Lung (tissue), 11 donors: ENCODE measurements at regions not wholly inside any gene's neighbourhood (a gene's known extent, or its start where the extent isn't known, plus 50 kb on each side); places are given as distances from the start of the nearest gene placed in this dataset.

ENCODE experiments used
- ATAC-seq: fragments of 200-7000 bp; cut with Tn5 transposase; one replicate; pipeline ENCODE4 v1.9.1; 2020; ENCODE audit warnings: moderate number of reproducible peaks; ENCODE audit not compliant: insufficient read depth, low FRiP score
- DNase-seq, 3 donors: peaks; one replicate each; pipeline ENCODE4 v3.0.0-alpha.2; 2013 to 2017
- H3K27ac ChIP-seq, 2 donors: one replicate each; pipeline ENCODE4 v1.5.1; 2013; ENCODE audit warnings: mild to moderate bottlenecking in 2 of 2, moderate library complexity in 2 of 2, control low read depth in 1 of 2, inconsistent platforms in 1 of 2, low read depth in 1 of 2, low read length in 1 of 2
- H3K27me3 ChIP-seq, 3 donors: one replicate each; pipeline ENCODE4 v1.5.1; 2013; ENCODE audit warnings: low read length in 2 of 3; ENCODE audit not compliant: control insufficient read depth in 3 of 3, insufficient read depth in 3 of 3
- H3K36me3 ChIP-seq, 4 donors: one replicate each; pipeline ENCODE4 v1.5.1; 2013; ENCODE audit warnings: low read length in 4 of 4, mild to moderate bottlenecking in 1 of 4, moderate library complexity in 1 of 4; ENCODE audit not compliant: control insufficient read depth in 4 of 4, insufficient read depth in 4 of 4
- H3K4me1 ChIP-seq, 5 donors: one replicate each; pipeline ENCODE4 v1.5.1; 2013; ENCODE audit warnings: low read length in 5 of 5, mild to moderate bottlenecking in 2 of 5, moderate library complexity in 1 of 5; ENCODE audit not compliant: control insufficient read depth in 5 of 5, insufficient read depth in 5 of 5
- H3K4me3 ChIP-seq: one replicate; pipeline ENCODE4 v1.5.1; 2013; ENCODE audit warnings: mild to moderate bottlenecking, control low read depth, moderate library complexity
- H3K9ac ChIP-seq, 2 donors: one replicate each; pipeline ENCODE4 v1.5.1; 2013; ENCODE audit warnings: low read length in 2 of 2, control low read depth in 1 of 2; ENCODE audit not compliant: insufficient read depth in 1 of 2
- H3K9me3 ChIP-seq, 4 donors: one replicate each; pipeline ENCODE4 v1.5.1; 2013; ENCODE audit warnings: low read length in 3 of 4, mild to moderate bottlenecking in 1 of 4, moderate library complexity in 1 of 4; ENCODE audit not compliant: control insufficient read depth in 4 of 4, insufficient read depth in 3 of 4
- CTCF ChIP-seq: IDR thresholded peaks from 2 replicates; pipeline ENCODE4 v1.5.1; 2012; ENCODE audit warnings: mild to moderate bottlenecking; ENCODE audit errors: control extremely low read depth, extremely low read depth
- WGBS, 2 donors: extraction: QIAGEN DNeasy Blood & Tissue Kit; methylation state at CpG; one replicate each; pipeline ENCODE4 v1.1.7; 2013; 5-methylcytosine and 5-hydroxymethylcytosine counted together
- donor health status: control.
- donor health status: control.
- donor health status: Bipolar disorder and iron deficiency.
- donor health status: healthy.
- donor health status: DM: yes; HTN: yes; CAD: no.

DNA sequence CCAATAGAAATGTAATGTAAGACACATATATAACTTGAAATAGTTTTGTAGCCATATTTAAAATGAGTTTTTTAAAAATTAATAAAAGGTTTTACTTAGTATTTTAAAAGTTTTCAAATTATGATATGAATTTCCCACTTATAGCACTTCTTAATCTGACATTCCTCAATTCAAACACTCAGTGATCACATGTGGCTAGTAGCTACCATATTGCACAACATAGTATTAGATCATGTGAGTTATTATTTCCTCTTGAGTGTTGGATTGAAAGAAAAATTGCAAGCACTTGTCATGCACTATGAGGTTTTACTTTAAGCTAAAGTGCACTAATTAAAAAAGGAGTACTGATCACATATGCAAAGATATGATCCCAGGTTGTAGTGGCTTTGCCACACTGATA, 453.4 kb upstream of the ROBO2 start:
- Histone ChIP-seq H3K4me1 (peaks cover 0 to 4% (median 0%) of the 10 kb centered on the region in 5 donors), H3K36me3 (no peaks in the 10 kb centered on the region), H3K27ac (no peak overlapping the region), H3K27me3 (no peaks in the 10 kb centered on the region), H3K4me3 (no peak overlapping the region), H3K9me3 (no peaks in the 10 kb centered on the region), H3K9ac (no peak overlapping the region)
- DNase-seq (no peak), ATAC-seq (no peak)
- no peak for TF ChIP-seq CTCF

DNA sequence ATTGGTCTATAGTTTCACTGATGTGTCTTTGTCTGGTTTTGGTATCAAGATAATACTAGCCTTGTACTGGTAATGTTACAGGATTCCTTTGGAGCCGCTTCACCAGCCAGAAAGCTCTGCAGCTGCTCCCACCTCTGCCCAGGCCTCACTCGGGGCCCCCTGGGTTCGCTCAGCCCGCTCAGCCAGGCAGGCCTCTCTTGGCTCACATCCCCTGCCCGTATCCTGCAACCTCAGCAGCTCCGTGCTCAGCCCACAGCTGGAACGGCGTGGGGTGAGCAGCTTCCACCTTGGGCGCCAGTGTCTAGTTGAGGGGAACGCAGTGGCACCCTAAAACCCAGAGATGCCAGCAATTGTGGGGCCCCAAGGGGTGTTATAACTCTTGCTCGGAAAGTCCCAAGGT, 429.7 kb upstream of the ROBO2 start:
- WGBS, 2 donors, result 89 to 90% methylated on average over 11 of the region's 11 CpGs

GRCh38 chr3:76615719-76616118, 424.2 kb upstream of the ROBO2 start:
- H3K9me3 ChIP-seq, result no peaks in the 10 kb centered on the region
- no peak overlapping the region for H3K4me3 ChIP-seq
- H3K36me3 ChIP-seq, result no peaks in the 10 kb centered on the region
- H3K9ac ChIP-seq, result no peak overlapping the region
- no peak overlapping the region for H3K27ac ChIP-seq
- H3K27me3 ChIP-seq, result no peaks in the 10 kb centered on the region
- no peak for TF ChIP-seq CTCF
- DNase-seq (peak in 1 of 3 donors; percentile 8), ATAC-seq (no peak)
- 64 to 79% methylated on average over 1 of the region's 1 CpG for WGBS, 2 donors
- H3K4me1 ChIP-seq, result no peaks in the 10 kb centered on the region

More for the DNA sequence above, 429.7 kb upstream of the ROBO2 start:
- ATAC-seq (no peak), DNase-seq (no peak)
- TF ChIP-seq CTCF, result no peak
- no peak overlapping the region for H3K9ac ChIP-seq
- no peaks in the 10 kb centered on the region for H3K4me1 ChIP-seq
- no peaks in the 10 kb centered on the region for H3K27me3 ChIP-seq
- H3K9me3 ChIP-seq, result peaks cover 0 to 3% (median 1%) of the 10 kb centered on the region in 4 donors
- no peak overlapping the region for H3K4me3 ChIP-seq
- H3K27ac ChIP-seq, result no peak overlapping the region
- H3K36me3 ChIP-seq, result no peaks in the 10 kb centered on the region

GRCh38 chr3:76624164-76624563, 415.7 kb upstream of the ROBO2 start:
- Histone ChIP-seq H3K9me3 (no peaks in the 10 kb centered on the region), H3K27me3 (no peaks in the 10 kb centered on the region), H3K4me1 (no peaks in the 10 kb centered on the region), H3K36me3 (no peaks in the 10 kb centered on the region), H3K9ac (no peak overlapping the region), H3K4me3 (no peak overlapping the region), H3K27ac (no peak overlapping the region)
- ATAC-seq (no peak), DNase-seq (no peak)
- WGBS, 2 donors, result 82 to 89% methylated on average over 6 of the region's 6 CpGs
- no peak for TF ChIP-seq CTCF
